Forelimb muscle (tissue), 1 donor: ENCODE measurements at regions not wholly inside any gene's neighbourhood (a gene's known extent, or its start where the extent isn't known, plus 50 kb on each side); places are given as distances from the start of the nearest gene placed in this dataset.

Experiments
- DNase-seq: peaks from one replicate; pipeline ENCODE4 v3.0.0-alpha.2; 2013; ENCODE audit warnings: low read depth

DNA sequence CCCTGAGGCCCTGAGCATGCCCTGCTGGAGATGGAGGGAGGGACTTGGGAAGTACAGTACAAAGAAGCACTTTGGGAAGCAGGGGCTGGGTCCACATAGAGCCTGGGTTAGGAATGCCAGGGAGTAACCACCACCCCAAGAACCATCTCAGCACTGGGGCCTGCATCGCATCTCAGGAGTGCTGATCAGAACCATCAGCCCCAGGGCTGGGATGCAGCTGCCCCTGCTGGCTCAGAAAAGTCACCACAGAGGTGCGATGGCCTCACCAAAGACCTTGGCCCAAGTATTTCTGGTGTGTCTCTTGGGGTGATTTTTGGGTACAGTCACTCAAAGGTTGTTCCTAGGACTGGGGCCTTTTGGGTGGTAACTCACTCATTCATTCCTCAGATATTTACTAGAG lies 236.8 kb upstream of the MVB12B start:
- no peak for DNase-seq

DNA sequence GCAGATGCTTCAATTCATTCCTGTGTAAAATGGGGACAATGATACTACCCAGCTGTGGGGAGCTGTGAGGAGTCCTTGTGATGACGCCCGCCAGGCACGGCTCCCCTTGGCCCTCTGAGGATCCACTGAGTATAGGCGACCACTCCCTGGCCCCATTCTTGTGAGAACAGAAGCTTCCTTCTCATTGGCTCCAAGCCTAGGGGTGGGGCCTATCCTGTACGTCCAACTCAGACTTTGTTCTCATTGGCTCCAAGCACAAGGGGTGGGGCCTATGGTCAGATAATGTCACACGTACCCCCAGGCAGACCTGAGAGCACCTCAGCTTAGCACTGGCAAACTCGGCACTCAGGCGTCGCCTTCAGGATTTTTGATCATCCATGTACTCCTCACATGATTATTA lies 232.9 kb upstream of the MVB12B start:
- no peak for DNase-seq

DNA sequence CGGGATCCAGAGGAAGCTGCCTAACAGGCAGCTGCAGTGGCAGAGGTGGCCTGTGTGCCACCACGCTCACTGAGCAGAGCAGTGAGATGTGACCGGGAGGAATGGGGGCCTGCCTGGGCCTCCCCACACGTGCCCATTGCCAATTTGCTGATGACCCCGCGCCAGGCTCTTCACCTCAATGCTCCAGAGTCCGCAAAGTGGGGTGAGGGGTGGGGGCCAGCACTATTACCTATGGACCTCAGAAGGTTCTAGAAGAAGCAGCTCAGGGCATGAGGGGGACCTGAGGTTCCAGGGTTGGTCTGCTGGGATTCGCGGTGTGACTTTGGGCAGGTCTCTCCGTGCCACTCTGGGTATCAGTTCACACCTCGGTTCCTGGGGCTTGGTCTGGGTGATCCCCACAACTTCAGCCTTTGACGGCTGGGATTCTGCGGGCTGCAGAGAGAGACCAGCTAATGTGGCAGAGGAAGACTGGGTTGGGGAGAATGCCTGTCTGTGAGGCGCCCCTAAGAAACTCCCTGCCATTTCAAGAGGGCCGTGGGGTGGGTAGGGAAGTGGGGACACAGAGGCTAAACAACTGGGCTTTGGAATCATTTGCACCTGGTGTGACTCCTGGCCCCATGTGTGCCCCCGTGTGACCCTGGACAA lies 231.0 kb upstream of the MVB12B start:
- DNase-seq: no peak

DNA sequence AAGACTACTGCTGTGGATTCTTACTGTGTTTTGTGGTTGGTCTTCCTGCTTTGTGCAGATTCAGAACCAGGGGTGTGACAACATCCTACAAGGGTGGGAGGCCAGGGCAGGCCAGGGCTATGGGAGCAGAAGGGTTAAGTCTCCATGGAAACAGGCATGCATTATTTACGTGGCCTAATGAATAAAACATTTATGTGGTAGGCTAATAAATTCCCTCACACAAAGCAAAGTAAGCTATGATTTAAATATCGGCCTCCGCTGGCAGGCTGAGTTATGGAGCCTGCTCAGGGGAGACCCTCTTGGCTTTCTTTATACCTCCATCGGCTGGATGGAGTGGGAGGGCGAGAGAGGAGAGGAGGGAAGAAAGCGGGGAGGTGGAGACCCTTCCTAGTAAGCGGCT lies 230.3 kb upstream of the MVB12B start:
- DNase-seq: no peak

DNA sequence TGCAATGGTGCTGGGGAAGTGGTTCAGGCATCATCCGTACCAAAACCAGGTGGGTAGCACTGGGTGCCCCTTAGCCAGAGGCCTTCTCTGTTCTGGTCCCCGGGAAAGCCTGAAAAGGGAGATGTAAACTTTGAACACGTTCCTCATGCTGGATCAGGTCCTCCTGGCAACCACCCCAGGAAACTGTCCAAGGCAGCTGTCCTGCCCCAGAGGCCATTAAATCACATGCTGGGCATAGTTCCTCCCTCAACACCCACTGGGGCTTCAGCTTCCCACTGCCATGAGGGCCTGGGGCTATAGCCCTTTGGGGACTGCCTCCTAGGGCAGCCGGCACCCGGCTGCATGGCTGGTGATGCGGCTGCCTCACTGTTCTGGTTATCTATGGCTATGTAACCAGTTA lies 228.9 kb upstream of the MVB12B start:
- no peak for DNase-seq

DNA sequence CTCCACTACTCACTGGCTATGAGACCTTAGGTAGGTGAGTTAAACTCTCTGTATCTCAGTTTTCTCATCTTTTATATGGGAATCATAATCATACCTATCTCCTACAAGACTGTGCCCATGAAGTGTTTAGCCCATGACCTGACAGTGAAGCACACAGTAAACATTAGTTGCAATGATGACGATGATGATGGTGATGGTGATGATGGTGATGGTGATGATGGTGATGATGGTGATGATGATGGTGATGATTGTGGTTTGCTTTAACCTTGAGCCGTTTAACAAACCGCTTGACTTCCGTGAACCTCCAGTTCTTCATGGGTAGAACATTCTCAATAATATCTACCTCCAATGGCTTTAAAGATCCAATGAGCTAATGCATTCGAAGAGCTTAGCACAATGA lies 220.2 kb upstream of the MVB12B start:
- no peak for DNase-seq

DNA sequence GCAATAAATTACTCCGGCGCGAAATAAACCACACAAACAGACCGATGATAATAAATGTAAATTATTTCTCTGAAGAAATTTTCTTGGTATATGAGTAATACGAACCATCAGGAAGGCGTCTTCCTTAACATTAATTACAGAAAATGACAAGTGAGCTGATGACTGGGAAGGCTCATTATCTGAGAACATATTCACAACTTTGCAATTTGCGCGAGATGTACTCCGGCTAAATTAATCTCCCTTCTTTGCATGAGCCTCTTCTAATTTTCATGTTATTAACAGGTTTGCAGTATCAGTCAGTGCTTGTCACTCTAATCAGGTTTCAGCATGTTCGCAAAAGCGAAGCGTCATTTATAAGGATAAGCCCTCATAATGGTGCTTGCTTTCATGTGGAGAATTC lies 218.9 kb upstream of the MVB12B start:
- DNase-seq: no peak

DNA sequence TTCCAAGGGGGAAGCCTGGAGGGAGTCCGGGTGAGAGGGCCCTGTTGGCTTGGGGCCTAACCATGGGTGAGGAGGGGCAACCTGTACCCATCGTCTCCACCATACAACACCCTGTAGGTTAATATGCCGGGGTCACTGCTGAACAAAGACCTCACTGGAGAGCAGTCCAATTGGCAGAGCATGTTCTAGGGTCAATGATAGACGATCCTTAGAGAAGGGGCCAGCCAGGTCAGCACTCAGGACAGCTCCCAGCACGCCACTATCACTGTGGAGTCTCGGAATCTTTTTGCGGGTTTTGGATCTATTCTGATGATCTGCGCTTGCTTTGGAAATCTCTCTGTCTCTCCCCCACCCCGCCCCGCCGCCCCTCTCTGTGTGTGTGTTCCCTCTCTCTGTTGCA lies 218.4 kb upstream of the MVB12B start:
- no peak for DNase-seq

DNA sequence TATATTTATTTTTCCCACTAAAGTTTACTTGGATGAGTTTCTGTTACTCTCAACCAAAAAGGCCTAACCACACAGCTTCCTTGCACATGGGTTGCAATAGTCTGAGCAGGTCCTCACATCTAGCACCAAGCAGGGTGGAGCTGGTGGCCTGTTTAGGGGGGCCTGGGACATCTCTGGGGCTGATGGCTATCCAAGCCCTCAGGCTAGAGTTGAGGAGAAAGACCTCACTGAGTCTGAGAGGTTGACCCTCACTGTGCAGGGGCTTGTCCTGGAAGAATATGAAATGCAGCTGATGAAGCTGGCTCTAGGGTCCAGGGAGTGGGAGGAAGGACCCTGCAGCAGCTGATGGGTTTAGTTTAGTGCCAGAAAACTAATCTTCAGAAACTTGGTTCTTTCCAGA lies 217.1 kb upstream of the MVB12B start:
- no peak for DNase-seq

DNA sequence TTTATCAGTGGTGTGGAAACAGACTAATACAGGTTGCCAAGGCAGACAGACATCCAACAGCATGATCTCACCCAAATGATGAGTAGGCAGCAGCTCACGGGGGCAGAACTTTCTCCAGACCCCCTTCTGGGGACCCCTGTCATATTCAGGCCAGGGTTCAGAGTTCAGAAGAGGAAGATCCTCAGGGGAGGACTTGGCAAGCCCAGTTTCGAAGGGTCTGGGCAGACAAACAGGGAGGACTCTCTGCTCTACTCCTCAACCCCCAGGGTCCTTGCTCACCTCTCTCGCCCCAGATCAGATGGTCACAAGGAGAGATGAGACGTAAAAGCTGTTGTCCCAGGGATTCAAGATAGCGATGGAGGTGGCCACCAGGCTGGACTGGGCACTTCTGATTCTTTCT lies 215.1 kb upstream of the MVB12B start:
- DNase-seq: no peak

DNA sequence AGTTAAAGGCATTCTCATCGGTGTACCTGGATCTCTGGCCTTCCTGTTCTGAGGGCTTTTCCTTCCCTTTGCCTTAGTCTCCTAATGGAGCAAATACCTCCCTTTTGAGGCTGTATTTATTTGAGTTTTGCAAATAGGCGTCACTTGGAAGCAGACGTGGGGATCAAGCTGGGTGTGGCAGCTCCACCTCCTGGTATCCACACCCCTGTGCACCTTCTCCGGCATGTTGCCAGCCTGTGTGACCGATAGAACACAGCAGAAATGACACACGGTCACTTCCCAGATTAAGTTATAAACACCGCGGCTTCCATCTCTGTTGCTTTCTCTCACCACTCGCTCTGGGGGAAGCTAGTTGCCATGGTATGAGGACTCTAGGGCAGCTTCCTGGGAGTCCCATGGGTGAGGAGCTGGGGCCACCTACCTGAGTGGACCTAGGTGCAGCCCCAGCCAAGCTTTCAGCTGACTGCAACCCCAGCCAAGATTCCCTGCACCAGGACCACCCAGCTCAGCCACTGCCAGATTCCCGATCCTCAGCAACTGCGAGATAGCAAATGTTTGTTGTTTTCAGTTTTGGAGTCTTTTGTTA lies 214.4 kb upstream of the MVB12B start:
- DNase-seq: no peak

DNA sequence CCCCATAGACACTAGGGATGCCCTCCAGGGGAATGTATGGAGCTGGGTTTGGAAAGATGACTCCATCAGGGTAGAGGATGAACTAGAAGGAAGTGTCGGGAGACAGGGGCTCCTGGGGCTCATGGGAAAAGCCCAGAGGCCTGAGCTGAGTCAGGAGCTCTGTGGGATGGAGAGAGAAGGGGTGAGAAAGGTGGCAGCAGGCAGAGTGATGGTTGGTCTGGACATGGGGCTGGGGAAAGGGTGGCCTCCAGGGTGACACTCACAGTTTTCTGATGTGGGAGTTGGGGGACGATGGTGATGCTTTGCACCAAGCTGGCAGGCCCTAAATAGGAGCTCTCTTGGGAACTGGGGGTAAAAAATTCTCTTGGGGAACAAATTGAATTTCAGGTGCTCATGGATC lies 213.5 kb upstream of the MVB12B start:
- DNase-seq: no peak

DNA sequence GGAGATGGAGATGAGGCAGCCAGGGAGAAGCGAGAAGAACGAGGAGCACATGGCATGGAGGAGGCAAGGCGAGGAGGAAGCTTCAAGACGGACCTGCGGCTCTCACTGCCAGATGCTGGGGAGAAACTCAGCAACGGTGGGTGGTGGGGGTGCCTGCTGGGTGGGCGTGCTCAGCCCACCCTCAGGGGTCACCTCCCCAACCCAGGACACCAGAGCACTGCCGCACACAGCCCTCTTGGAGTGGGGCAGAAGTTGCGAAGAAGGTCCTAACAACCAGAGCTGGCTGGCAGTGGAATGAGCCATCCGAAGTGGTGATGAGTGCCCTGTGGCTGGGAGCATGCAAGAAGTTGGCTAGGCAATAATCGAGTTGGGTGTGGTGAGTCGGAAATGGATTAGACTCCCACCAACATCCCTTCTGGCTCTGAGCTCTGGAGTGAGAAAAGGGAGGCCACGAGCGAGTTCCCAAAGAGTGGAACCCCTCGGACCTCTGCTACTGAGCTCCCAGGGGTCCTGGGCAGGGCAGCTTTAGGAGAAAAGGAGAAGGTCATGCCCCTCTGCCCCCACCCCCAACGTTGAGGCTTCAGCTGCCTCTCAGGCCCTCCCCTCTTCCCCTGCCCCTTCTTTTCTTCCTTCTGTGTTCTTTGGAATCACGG lies 212.7 kb upstream of the MVB12B start:
- DNase-seq: no peak

DNA sequence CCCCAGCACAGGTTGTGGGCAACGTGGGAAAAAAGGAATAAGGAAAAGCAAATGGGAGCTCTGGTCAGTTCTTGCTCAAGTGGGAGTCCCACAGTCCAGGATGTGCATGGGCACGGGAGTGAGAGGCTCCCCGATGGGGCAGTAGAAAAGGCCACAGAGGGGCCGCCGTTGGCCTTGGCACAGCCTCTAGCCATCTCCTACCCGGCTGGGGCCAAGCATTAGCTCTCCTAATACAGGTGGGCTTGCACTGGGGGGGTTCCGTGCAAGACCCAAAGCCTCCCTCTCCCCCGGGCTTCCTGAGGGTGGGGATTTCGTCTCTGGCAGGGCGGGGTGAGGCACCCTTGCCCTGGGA lies 212.2 kb upstream of the MVB12B start:
- no peak for DNase-seq

DNA sequence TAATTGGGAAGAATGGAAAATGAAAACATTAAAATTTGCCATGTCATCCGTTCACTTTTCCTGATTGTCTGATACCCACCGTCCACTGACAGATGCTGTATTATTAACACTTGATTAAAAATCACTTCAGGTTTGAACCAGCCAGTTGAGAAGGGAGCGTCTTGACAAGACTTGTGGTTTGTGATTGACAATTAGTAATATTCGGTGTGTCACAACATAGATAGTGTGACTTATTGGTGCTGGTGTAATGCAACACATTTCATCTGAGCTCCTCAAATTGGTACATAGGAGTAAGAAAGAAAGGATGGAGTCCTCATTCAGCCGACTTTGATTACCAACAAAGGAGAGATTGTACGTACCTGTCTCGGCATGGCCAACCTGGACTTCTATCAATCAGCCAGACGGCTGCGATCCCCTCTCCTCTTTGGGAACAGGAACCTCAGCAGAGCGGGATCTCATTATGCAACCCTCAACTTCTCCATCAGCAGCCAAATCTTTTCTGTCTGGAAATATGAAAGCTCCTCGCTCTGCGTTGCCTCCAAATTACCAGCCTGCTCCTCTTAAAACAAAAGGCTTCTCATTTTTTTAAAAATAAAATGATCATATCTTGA lies 211.7 kb upstream of the MVB12B start:
- DNase-seq: no peak

DNA sequence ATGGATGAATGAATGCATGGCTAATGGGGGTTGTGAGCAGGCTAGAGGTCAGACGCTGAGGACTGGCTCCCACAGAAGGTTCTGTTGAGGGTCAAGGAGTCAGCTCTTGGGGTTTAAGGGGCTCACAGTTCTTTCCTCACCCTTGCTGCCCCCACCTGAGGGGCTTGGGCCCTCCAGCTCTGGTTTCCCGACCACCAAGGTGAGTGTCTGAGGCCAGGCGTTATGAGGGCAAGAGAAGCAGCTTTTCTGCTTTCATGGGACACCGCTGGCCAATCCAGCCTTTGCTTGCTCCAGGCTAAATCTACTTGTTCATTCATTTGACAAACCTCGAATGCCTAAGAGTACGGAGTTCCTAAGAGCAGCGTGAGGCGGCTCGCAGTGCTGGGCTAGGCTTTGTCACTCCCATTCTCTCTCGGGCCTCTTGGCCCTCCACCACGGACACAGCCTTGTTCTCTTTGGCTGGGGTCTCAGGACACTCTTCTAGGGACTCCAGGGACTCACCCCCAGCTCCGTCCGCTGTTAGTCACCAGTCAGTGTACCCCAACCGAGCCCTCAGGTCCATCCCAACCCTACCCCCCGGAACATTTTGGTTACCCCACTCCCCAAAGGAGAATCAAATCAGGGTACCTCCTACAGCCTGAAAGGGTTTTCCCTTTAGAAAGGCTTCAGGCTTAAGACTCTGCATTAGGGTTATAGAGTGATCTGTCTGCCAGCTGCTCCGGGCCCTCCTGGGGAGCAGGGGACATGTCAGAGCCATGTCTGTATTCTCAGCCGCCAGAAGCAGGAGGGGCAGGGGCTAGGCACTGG lies 210.1 kb upstream of the MVB12B start:
- no peak for DNase-seq

DNA sequence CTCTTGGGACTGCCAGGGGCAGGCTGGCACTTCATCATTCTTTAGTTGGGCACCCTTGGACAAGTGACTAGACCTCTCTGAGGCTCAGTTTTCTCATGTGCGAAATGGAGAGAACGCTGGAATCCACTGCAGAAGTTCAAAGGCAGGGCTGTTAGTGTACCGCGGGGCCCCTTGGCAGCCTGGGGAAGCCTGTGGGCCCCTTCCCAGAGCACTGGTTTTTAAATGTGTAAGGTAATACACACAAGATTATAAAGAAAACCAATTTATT lies 209.5 kb upstream of the MVB12B start:
- DNase-seq: no peak

DNA sequence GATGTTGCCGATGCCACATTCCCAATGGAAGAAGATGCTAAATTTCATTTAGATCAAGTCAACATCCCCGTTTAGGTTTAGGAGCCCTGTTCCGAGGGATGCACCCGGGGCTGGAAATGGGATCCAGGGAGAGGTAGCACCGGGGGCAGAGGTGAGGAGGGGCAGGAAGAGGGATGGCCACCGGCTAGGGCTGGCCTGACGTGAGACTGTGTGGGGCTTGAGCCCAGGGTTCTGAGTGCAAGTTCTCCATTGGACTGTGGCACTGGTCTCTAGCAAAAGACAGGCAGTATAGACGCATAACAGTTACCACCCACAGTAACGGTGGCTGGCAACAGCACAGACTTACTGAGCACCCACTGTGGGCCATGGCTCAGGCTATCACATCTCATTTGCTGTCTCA lies 209.0 kb upstream of the MVB12B start:
- DNase-seq: no peak

DNA sequence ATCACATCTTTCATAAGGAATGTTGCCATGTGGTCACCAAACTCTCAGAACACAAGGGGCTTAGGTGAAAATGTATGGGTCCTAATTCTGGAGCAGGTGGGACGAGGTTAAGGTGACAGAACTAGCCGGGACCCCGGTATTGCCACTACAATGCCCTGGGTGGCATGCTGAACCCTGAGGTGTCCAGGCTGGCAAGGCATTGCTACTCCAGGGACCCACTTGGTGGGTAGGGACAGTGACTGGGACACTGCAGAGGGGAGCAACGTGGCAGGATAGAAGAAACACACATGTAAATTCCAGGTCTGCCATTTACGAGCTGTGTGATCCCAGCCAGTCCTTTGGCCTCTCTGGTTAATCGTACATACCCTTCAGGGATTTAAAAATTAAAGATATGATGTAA lies 206.9 kb upstream of the MVB12B start:
- DNase-seq: no peak

DNA sequence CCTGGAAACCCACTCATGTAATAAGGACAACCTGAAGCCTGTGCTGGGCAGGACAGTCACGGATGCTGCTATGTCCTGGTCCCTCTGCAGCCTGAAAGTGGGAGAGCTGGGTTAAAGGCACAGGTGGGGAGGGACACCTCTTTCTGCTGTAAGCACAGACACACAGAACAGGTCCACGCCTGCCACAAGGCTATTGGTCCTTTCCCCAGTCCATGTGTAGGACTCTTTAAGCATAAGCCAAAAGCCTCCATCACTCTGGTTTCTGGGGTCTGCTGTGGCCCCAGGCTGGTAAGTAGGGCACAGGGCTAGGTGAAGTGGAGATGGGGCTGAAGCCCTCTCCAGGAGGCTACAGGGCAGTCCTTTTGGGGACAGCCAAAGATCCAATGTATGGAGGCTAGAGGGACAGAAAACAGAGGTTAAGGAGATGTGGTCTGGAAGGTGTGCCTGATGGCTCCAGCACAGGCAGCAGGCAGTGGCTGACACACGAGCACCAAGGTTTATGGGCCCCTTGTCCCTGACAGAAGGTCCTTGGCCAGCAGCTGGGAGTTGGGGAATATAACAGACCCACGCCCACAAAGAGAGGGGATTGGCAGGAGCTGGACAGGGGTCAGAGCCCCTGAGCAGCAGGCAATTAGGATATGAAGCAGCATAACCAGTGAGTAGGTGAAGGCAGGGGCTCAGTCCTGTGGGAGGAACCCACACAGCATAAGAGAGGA lies 203.6 kb upstream of the MVB12B start:
- DNase-seq: no peak

DNA sequence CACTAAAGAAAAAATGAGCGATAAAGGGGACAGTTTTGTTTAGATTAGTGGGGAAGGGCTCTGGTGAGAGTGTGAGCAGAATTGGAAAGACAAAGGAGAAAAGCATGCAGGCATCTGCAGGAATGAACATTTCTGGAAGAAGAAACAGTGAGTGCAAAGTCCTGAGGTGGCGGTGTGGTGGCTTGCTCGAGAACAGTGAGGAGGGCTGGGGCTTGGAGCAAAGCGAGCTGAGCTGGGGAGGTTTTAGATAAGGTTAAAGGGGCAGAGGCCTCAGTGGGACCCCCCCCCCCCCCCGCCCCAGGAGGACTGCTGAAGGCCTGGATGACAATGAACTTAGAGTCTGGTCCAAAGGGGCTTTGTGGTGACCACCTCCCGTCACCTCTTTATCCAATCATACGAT lies 202.7 kb upstream of the MVB12B start:
- DNase-seq: no peak

DNA sequence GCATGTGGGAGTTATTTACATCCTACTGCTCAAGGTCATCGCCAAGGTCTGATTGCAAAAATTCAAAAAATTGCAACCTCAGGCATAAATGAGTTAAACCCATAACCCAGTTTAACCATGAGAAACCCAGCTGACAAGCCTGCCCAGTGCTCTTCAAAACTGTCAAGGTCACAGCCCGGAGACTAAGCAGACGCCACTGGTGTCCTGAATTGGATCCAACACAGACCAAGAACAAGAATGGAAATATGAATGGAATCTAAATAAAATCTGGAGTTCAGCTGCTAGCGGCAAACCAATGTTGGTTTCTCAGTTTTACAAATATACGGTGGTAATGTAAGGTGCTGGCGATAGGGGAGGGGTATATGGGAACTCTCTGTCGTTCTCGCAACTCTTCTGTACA lies 201.5 kb upstream of the MVB12B start:
- DNase-seq: no peak
